ENCODE measurements at regions not wholly inside any gene's neighbourhood (a gene's known extent, or its start where the extent isn't known, plus 50 kb on each side); places are given as distances from the start of the nearest gene placed in this dataset.

DNA sequence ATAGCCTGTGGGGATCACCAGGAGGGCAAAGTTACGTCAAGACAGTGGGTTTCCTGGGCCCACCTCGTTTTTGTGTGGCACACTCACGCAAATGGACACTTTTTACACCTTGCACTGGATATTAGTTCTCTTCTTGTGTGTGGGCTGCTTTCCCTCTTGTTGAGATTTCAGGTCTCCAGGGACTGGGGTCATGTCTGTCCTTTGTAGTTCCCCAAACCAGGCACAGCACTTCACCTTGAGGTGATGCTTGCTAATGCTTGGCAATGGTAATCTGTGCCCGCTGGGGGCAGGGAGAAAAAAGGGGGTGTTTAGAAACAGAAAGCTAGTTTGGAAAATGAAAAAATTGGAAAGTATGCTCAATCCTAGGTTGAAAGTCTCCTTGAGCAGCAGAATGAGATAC, 195.3 kb downstream of the PTEN start (continued):
- TF ChIP-seq, protein P1, sequence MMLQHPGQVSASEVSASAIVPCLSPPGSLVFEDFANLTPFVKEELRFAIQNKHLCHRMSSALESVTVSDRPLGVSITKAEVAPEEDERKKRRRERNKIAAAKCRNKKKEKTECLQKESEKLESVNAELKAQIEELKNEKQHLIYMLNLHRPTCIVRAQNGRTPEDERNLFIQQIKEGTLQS (IDR thresholded peaks at IDR 0.05; ENCODE audit: insufficient read depth, low read depth, low read length): no peak
- TF ChIP-seq, protein P2, sequence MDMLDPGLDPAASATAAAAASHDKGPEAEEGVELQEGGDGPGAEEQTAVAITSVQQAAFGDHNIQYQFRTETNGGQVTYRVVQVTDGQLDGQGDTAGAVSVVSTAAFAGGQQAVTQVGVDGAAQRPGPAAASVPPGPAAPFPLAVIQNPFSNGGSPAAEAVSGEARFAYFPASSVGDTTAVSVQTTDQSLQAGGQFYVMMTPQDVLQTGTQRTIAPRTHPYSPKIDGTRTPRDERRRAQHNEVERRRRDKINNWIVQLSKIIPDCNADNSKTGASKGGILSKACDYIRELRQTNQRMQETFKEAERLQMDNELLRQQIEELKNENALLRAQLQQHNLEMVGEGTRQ (IDR thresholded peaks at IDR 0.05; ENCODE audit: low read length): no peak
- TF ChIP-seq GABPA (IDR thresholded peaks at IDR 0.05; ENCODE audit: borderline replicate concordance, insufficient read depth, low read length) (no peak), KDM5A (IDR thresholded peaks at IDR 0.05; ENCODE audit: low read length) (no peak), RFX5 (IDR thresholded peaks at IDR 0.05; ENCODE audit: borderline replicate concordance, low read depth, low read length) (no peak)

Measured in H1 (cell line).